Mesothelial cell of epicardium (in vitro differentiated cells): ENCODE measurements at regions not wholly inside any gene's neighbourhood (a gene's known extent, or its start where the extent isn't known, plus 50 kb on each side); places are given as distances from the start of the nearest gene placed in this dataset.

Source experiments
- DNase-seq, 2 experiments: peaks; one replicate each; pipeline ENCODE4 v3.0.0; 2021; ENCODE audit warnings: low spot score in 2 of 2; ENCODE audit not compliant: unreplicated experiment in 2 of 2
- H3K27ac Mint-ChIP-seq: 2 replicates; pipeline ENCODE4 v1.8.0; 2021; ENCODE audit warnings: mixed read lengths
- H3K27me3 Mint-ChIP-seq: 2 replicates; pipeline ENCODE4 v1.8.0; 2021; ENCODE audit warnings: low read depth, mixed read lengths
- H3K36me3 Mint-ChIP-seq: 2 replicates; pipeline ENCODE4 v1.8.0; 2021; ENCODE audit warnings: mixed read lengths
- H3K4me1 Mint-ChIP-seq: 2 replicates; pipeline ENCODE4 v1.8.0; 2021; ENCODE audit warnings: mixed read lengths
- H3K4me3 Mint-ChIP-seq: 2 replicates; pipeline ENCODE4 v1.8.0; 2021; ENCODE audit warnings: mild to moderate bottlenecking, moderate library complexity, mixed read lengths
- H3K9me3 Mint-ChIP-seq: 2 replicates; pipeline ENCODE4 v1.8.0; 2021; ENCODE audit warnings: mixed read lengths
- CTCF ChIP-seq: fragments of 200-600 bp; sonication (generic); IDR thresholded peaks from one replicate; pipeline ENCODE4 v1.5.0; 2021; ENCODE audit warnings: antibody characterized with exemption; ENCODE audit not compliant: unreplicated experiment

GRCh38 chr5:82834151-82834550 lies 243.0 kb downstream of the TMEM167A start:
- Mint-ChIP-seq H3K36me3 (peaks cover 14% of the 10 kb centered on the region), H3K4me1 (peaks cover 2% of the 10 kb centered on the region), H3K27ac (no peak overlapping the region), H3K4me3 (no peak overlapping the region), H3K9me3 (peaks cover 30% of the 10 kb centered on the region), H3K27me3 (no peaks in the 10 kb centered on the region)
- no peak for TF ChIP-seq CTCF
- no peak for DNase-seq

- DNase-seq: no peak
- Mint-ChIP-seq H3K27me3 (no peaks in the 10 kb centered on the region), H3K27ac (no peak overlapping the region), H3K4me1 (peaks cover 5% of the 10 kb centered on the region), H3K4me3 (no peak overlapping the region), H3K36me3 (peaks cover 14% of the 10 kb centered on the region), H3K9me3 (peaks cover 30% of the 10 kb centered on the region)
- no peak for TF ChIP-seq CTCF
Observed at GRCh38 chr5:82833277-82833676, 243.9 kb downstream of the TMEM167A start.

GRCh38 chr5:82832445-82832844 lies 244.7 kb downstream of the TMEM167A start:
- DNase-seq: no peak
- no peak overlapping the region for H3K4me3 Mint-ChIP-seq
- peaks cover 30% of the 10 kb centered on the region for H3K9me3 Mint-ChIP-seq
- no peak for TF ChIP-seq CTCF
- no peak overlapping the region for H3K27ac Mint-ChIP-seq
- no peaks in the 10 kb centered on the region for H3K27me3 Mint-ChIP-seq
- peaks cover 14% of the 10 kb centered on the region for H3K36me3 Mint-ChIP-seq
- H3K4me1 Mint-ChIP-seq: peaks cover 7% of the 10 kb centered on the region

- no peaks in the 10 kb centered on the region for H3K9me3 Mint-ChIP-seq
- H3K4me3 Mint-ChIP-seq: no peak overlapping the region
- no peak for TF ChIP-seq CTCF
- no peaks in the 10 kb centered on the region for H3K27me3 Mint-ChIP-seq
- peaks cover 8% of the 10 kb centered on the region for H3K4me1 Mint-ChIP-seq
- no peak for DNase-seq
- H3K36me3 Mint-ChIP-seq: no peaks in the 10 kb centered on the region
- no peak overlapping the region for H3K27ac Mint-ChIP-seq
Observed at GRCh38 chr5:82828211-82828610, 249.0 kb downstream of the TMEM167A start.

GRCh38 chr5:82827651-82828050 lies 249.5 kb downstream of the TMEM167A start:
- Mint-ChIP-seq H3K27me3 (no peaks in the 10 kb centered on the region), H3K4me3 (no peak overlapping the region), H3K9me3 (no peaks in the 10 kb centered on the region), H3K27ac (no peak overlapping the region), H3K36me3 (no peaks in the 10 kb centered on the region), H3K4me1 (peaks cover 8% of the 10 kb centered on the region)
- DNase-seq: no peak
- TF ChIP-seq CTCF: no peak

GRCh38 chr5:82822634-82822927 lies 254.6 kb downstream of the TMEM167A start:
- peaks cover 25% of the 10 kb centered on the region for H3K4me1 Mint-ChIP-seq
- H3K27ac Mint-ChIP-seq: no peak overlapping the region
- peaks cover 4% of the 10 kb centered on the region for H3K9me3 Mint-ChIP-seq
- no peak for TF ChIP-seq CTCF
- no peaks in the 10 kb centered on the region for H3K27me3 Mint-ChIP-seq
- DNase-seq: no peak
- no peaks in the 10 kb centered on the region for H3K36me3 Mint-ChIP-seq
- H3K4me3 Mint-ChIP-seq: no peak overlapping the region
